ENCODE measurements at regions not wholly inside any gene's neighbourhood (a gene's known extent, or its start where the extent isn't known, plus 50 kb on each side); places are given as distances from the start of the nearest gene placed in this dataset.

DNA sequence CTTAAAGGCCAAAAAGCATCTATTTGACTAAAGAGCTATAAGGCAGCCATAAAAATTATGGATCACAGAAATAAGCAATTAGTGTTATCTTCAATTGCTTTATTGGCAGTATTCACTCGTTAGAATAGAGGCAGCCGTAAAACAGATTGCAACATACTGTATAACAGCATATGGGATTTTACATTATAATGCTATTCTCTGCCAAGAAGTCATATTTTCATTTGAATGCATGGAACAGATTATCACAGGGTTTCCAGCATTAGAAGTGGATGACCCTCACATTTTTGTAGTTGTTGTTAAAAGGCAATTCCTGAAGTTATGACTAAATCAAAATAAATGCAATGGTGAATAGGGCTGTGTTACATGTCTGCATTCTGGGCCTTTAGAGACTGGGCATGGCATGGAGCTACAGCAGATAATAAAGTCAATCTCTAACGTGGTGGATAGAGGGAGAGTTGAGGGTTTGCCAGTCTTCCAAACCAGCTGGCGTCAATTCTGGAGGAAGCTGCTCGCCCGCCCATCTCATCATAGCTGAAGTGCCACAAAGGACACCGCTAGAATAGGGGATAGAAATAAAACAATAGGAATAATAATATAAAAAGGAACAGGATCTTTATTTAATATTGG, 155.4 kb upstream of the VRK2 start:
- no peak for ATAC-seq

DNA sequence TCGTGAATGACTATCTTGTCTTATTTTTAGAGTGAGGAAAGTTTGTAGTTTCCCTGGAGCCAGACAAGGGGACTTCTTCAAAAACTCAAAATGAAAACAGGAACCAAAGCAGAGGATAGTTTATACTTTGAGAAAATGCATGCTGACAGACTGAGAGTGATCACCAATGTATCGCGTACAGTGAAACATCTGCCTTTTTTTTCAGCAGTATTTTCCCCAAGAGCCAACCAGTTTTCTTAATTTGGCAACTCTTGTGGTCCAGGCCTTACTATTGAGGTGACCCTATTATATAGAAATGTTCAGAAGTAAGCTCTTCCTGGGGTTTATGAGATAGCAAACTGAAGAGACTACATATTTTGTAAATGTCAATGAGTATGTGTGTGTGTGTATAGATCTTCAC, 153.7 kb upstream of the VRK2 start:
- ATAC-seq, result no peak

DNA sequence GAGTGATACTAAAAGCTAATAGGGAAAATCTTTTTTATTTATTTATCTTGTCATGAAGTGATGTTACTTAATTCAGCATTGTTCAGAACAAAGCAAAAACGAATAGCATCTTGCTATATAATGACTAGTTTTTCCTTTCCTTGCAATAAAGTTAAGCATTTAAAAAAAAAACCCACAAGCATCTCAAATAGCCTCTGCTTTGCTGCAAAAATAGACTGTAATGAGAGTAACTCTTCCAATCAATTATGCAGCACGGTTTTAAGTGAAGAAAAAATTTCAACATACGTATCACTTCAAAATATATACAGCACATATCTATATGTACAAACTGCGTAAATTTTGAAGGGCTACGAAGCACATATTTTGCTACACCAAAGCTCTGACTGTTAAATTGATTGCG, 153.3 kb upstream of the VRK2 start:
- no peak for ATAC-seq

DNA sequence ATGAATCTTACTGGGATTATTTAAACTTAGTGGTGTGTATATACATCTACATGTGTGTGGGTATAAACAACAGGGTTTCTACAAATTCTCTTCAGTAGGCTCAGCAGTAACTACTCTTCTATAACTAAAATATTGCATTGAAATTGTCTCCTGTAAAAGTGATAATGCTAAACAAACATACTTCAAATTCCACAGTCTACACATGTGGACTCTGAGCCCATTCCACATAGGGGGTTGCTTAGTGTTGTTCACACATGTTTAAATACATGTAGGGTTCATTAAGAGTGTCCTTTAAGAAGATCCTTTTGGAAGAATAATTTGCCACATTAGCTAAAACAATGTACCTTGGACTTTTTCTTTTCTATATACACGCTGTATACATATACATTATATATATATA, 152.8 kb upstream of the VRK2 start:
- ATAC-seq, result no peak

DNA sequence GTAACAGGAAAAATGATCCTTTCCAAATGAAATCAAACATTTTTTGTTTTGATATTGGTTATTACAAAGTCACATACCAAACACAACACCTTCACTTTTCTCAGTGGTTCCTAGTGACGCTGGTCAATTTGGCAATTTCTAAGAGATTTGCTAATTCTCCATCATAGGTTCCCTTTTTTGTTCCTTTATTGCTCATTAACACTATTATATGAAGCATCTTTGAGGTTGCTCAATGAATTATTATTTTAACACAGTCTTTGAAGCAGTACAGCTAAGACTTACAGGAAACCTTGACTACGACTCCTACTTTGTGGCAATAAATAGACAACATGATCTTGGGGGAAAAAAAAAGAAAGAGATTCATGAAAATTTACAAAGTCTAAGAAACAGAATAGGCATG, 152.2 kb upstream of the VRK2 start:
- ATAC-seq, result no peak

DNA sequence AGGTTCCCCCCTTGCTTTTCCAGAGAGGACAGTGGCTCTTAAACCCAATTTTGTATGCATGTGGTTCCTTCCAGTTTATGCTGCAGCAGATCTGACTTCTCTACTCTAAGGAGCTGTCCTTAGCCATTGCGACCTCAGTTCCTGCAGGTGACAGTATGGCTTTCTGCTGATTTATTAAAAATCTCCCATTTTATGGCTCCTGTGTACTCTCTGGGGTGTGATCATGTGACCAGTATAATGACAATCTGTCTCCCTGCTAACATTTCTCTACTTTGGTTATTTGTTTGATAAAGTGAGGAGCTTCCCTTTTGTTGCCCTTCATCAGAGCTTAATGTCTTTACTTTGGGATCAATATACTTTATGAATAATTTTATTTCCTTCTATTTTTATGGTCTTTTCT, 148.7 kb upstream of the VRK2 start:
- no peak for ATAC-seq

DNA sequence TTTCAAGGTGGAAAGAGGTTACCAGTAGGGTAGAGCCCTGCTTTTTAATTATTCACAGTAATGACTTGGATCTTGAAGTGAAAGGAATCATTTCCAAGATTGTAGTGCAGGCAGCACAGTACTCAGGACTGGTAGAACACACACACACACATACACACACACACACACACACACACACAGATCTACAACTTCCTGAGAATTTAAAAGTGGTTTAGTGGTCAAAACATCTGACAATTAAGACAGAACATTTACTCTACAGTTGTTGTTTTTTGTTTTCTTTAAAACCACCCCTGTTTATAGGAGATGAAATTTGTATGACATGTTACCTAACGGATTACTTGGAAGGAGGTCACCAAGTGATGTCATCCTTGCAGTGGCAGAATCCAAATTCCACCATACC, 146.7 kb upstream of the VRK2 start:
- ATAC-seq, result no peak

DNA sequence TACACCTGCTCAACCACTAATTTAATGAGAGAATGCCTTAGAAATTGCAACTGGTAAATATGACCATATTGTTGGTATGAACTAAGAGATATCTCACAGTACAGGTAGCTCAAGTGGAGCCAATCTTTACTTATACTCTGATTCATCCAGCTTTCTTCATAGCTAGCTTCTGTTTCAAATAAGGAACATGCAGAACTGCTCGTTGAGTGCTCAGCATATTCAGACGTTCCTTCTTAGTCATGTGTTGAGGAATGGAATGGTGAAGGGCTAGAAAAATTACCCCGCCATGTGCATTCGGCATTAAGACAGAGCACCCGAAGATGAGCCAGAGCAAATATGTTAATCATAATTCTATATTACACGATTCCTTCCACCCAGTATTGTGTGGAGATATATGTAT, 144.0 kb upstream of the VRK2 start:
- ATAC-seq, result peak; percentile 41

DNA sequence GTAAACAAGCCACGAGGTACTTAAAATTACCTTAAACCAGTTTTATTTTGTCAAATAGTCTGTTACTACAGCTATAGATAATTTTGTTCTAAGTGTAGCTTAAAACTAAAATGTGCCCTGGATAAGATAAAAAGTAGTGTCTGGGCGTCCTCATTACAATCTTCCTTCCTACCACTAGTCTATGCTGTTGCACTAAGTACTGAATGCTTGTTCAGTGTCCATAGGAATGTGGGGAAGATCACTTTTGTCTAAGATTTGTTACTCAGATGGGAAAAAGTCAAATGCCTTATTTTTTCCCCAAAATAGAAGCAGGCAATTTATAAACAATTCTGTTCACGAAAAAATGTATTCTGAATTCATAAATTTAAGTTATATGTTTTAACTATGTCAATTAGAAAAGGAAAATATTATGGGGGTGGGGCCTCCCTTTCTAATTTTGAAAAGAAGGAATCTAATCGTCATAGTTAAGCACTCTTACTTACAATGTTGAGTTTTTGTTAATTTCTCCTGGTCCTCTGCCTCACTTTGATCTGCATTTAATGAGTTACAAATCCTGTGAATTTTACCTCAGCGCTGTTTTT, 140.4 kb upstream of the VRK2 start:
- peak; percentile 81 for ATAC-seq

DNA sequence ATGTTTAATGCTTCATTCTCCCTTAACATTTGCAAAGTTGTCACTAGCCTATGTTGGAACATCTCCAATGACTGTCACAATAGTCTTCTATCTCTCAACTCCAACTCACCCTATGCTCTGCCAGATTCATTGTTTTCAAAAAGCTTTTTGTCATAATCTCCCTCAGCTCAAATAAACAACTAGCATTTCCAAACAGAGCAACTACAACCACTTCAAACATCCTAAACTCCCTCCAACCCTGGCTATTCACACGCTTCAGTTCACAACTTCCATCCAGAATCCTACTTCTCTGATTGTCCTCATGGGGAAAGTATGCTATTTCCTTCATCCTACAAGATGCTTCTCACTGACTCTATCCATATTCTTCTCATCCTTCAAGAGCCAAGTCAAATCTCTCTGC, 139.2 kb upstream of the VRK2 start:
- ATAC-seq, result no peak

DNA sequence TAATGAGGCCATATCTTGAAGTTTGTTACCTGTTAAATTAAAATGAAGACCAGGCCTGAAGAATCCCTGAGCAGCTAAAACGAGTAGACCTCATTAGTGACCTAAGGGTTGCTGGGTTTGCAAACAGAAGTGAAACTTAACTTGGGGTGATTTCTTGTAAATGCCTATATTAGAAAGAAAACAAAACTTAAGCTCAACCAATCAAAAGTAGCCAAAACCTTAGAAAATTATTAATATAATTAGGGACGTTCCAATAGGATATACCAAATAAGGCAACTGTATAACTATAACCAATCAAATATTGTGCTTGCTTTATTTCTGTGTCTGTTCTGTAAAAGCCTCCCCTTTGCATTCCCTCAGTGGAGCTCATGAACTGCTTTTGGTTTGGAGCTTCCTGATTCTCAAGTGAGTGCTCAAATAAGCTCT, 137.9 kb upstream of the VRK2 start:
- no peak for ATAC-seq

DNA sequence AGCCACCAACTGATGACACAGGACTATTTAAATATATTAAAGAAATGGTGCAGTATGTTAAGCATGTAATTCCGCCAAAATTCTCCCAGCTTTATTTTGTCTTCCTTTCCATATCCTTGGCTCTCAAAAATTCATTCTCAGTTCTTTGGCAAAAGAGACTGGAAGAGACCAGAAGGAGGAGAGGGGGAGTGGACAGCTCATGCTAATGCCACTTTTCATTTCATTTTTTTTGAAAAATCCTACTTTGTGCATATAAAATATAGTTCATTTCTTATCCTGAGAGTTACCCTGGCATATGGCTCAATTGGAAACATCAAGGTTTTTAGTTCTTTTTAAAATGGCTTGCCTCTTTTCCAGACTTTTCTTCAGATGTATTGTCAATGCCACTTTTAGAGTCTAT, 128.5 kb upstream of the VRK2 start:
- ATAC-seq, result no peak

DNA sequence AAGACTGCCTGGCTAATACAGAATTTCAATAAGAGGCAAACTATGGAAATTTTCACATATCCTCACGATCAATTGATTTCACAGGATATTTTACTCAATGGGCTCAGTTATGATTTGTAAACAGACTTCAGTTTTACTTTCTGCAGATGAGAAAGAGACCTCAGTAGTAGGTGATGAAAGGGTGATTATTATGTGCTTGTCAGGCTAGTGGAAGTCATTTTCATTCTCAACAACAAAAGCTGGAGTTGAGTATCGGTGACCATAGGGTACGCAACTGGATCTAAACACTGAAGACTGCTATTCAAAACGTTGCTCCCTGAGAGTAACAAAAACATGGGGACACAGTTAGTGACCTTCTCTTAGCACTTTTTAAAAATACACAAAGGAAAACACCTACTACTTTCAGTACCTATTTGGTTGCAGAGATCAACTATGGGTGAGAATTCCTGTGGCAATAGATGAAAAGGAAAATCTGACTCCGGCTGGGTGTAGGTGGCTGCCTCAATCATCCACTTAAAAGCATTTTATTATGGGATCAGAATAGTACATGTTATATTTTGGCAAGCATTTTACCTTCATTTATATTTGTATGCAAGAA, 126.2 kb upstream of the VRK2 start:
- no peak for ATAC-seq

DNA sequence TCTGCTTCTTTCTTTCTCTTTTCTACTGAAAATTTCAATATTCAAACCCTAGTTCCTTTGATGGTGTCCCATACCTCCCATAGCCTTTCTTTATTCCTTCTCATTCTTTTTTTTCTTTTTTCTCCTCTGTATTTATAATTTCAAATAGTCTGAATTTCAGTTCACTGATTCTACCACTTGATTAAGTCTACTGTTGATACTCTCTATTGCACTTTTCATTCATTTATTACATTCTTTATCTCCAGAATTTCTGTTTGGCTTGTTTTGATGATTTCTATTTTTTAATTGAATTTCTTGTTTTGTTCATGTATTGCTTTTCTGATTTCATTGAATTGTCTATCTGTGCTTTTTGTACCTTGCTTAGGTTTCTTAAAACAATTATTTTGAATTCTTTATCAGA, 111.9 kb upstream of the VRK2 start:
- no peak for ATAC-seq

DNA sequence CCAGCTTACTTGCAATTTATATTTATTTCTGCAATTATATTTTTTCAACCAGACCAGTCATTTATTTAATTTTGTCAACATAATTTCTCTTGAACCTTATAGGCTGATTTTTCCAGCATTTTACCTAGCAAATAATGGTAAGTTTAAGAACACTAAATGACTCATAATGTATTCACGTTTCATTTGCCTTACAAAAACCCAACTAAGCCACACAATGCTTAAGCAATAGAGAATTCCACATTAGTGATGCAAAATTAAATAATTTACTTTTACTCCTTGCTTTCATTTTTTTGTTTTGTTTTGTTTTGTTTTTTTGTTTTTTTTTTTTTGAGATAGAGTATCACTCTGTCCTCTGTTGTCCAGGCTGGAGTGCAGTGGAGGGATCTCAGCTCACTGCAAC, 110.4 kb upstream of the VRK2 start:
- no peak for ATAC-seq

DNA sequence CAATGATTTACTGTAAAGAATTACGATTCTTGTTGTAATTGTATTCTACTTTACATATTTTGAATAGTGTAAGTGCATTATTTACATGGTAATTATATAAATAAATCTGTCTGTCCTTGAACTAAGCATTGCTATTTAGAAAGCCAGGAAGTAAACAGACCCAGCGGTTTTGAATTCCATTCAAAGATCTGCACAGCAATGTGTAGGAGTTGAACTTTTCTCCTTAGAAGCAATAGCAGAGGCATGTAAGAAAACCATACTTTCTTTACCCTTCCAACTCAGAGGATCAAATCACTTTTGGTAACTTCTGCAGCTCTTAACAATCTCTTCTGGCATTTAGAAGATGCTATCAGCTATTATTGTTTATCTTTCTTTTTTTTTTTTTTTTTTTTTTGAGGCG, 109.2 kb upstream of the VRK2 start:
- no peak for ATAC-seq

DNA sequence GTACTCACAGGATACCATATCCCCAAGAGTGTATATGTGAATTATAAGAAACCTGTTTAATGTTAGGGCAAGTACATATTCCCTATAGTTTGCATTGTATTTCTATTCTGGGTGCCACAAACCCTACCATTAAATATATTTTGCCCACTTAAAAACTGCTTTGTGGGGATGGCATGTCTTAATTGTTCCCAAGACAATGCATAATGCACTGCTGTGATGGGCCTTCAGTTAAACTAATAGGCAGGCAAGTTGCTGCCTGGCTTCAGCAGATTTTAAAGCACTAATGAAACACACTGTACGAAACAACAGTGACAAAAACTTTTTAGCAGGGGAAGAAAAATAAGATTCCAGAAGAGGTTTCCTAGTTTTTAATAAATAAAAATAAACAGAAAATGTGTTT, 104.8 kb upstream of the VRK2 start:
- no peak for ATAC-seq

DNA sequence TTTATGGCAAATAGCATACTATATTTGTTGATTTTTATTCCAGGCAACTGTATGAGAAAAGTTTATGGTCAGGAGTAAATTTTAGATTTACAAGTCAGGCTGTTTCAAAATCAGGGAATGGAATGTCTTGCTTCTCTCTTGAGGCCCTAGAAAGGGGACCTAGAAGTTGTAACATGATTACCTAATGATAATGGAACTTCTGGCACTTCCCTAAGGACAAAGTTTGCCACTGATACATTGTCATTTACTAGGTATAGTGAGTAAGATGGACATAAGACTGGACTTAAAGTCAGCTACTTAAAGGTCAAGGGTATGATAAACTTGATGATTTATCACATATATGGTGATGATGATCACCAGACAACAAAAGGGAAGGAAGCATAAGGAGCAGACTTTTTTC, 103.3 kb upstream of the VRK2 start:
- no peak for ATAC-seq

DNA sequence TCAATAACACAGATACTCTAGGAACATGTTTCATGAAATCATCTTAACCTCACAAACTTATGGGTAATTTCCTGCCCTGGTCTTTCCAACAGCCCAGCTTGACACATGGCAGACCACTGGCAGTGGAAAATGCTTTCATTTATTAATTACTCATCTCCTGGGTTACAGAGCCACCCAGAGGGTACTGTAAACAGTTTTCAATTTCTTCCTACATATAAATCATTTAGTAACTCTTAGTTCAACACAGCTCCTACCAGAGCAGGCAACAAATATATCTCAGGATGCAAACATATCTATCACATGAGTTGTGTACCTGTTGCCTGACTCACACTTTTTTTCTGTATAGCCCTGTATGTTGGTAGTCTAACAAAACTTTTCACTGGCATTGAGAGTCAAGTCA, 99.2 kb upstream of the VRK2 start:
- ATAC-seq, result no peak

DNA sequence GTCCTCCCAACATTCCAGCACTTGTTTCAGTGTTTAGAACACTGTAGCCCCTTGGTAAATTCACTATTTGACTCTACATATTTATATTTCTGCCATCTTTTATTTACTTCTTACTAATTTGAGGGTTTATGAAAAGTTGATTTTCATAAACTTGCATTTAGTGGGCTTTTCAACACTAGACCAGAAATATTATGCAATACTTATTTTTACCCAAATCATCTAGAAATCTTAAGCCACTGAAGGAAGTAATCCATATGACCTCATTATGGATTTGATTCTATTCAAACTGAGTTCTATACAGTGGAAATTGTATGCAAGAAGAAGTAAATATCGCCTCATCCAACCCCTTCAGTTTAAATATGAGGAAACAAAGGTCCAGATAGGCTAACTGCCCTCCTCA, 92.6 kb upstream of the VRK2 start:
- ATAC-seq, result no peak

DNA sequence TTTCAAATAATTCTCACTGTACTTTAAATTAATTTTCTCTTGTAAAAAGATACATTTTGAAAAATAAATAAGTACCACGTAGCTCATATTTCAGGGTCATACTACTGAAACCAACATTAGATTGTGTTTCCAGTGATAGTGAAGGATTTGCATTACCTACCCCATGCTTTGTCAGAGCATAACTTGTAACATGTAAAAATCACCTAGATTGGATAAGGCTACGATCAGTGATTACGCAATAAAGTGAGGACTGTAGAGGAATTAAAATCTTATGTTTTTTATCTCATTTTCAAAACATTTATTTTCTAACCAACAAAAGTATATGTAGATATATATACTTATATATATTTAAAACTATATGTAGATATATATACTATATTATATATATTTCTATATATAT, 89.4 kb upstream of the VRK2 start:
- no peak for ATAC-seq

DNA sequence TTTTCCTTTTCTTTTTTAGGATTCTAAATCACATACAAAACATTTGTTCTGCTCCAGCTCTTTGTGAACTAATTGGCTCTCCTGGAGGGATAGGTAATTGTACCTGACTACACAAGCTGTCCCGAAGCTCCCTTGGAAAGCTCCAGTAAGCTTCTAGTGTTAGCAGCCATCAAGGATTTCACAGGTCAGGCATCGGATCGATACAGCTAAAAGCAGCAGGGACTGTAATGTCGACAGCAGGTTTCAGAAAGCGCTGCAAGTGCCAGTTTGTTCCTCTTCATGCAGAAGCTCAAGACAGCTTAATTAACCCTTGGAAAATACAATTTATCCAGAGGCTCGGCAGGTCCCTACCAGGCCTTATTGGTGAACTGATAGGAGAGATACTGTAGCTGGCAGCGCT, 87.2 kb upstream of the VRK2 start:
- no peak for ATAC-seq

DNA sequence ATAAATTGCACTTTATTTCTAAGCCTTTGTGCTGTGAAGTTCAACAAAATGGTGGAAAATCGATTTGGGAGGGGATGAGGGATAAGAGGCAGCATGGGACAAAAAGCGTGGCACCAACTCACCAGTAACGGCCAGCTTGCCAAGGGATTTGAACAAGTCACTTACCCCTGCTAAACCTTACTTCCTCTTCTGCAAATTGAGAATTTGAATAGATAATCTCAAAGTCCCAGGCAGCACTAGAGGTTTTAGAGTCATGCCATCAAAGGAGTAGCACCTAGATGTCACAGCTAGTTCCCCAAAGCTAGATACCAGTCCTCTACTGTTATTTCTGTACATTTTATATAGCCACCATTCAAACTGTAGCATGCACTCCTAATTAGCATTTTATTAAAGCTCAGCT, 83.7 kb upstream of the VRK2 start:
- ATAC-seq, result no peak

DNA sequence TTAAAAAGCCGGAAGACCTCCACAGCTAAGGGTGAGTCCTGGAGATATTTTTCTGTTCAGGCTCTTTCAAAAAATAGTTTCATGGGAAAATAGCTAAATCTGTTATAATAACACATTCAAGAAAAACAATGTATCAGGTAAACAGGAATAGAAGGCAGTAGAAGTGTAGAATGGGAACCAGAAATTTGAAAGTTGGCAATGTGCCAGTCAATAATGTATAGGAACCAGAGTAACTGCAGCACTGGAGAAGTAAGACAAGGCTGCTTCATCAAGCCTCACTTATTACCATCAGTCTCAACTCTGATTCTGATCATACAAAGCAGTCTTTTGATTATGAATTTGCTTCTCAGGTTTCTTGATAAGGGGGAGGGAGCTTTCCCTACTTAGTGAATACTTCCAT, 81.4 kb upstream of the VRK2 start:
- no peak for ATAC-seq

DNA sequence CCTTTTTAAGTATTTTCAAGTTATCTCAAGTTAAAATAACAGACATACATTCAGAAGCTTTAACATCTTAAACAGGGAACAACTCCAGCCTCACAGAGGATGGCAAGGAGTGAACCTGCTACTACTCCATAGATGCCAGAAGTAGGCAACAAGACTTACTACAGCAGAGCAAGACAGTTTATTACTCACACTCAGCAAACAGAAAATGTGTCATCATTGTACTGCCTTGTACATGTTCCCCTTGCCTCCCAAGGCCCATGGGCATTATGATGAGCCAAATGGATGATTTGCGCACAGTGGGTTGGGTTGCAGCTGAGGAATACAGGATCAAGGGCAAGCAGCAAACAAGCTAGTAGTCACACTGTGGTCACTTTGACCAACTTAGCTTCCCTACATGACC, 80.6 kb upstream of the VRK2 start:
- ATAC-seq, result peak; percentile 13

All from esophagus mucosa (tissue), 1 donor.